T-helper 1 cell treated with Interleukin-12 subunit alpha and Interleukin-12 subunit beta and Interleukin-4 antibody, amounts not matched to agents 30 μg/mL and 1 μg/mL, for 36 hours (primary cell): ENCODE measurements at regions not wholly inside any gene's neighbourhood (a gene's known extent, or its start where the extent isn't known, plus 50 kb on each side); places are given as distances from the start of the nearest gene placed in this dataset.
A peak's percentile ranks its signal among the peaks of the same experiment; 100 is the strongest.

Experiments
- H3K27ac Mint-ChIP-seq: one replicate; pipeline ENCODE4 v1.8.0; 2021; ENCODE audit warnings: mild to moderate bottlenecking, mixed read lengths
- H3K27me3 Mint-ChIP-seq: one replicate; pipeline ENCODE4 v1.8.0; 2021; ENCODE audit warnings: low read depth, mixed read lengths
- H3K36me3 Mint-ChIP-seq: one replicate; pipeline ENCODE4 v1.8.0; 2021; ENCODE audit warnings: low read depth, mixed read lengths
- H3K4me1 Mint-ChIP-seq: one replicate; pipeline ENCODE4 v1.8.0; 2021; ENCODE audit warnings: low read depth, mixed read lengths
- H3K4me3 Mint-ChIP-seq: one replicate; pipeline ENCODE4 v1.8.0; 2021; ENCODE audit warnings: mild to moderate bottlenecking, moderate library complexity, mixed read lengths
- H3K9me3 Mint-ChIP-seq: one replicate; pipeline ENCODE4 v1.8.0; 2021; ENCODE audit warnings: mixed read lengths

GRCh38 chr12:67826148-67826547, 163.1 kb upstream of the IFNG-AS1 start:
- peaks cover 2% of the 10 kb centered on the region for H3K36me3 Mint-ChIP-seq
- H3K27ac Mint-ChIP-seq, result no peak overlapping the region
- H3K9me3 Mint-ChIP-seq, result peaks cover 5% of the 10 kb centered on the region
- H3K4me3 Mint-ChIP-seq, result no peak overlapping the region
- no peaks in the 10 kb centered on the region for H3K27me3 Mint-ChIP-seq
- H3K4me1 Mint-ChIP-seq, result peaks cover 7% of the 10 kb centered on the region

DNA sequence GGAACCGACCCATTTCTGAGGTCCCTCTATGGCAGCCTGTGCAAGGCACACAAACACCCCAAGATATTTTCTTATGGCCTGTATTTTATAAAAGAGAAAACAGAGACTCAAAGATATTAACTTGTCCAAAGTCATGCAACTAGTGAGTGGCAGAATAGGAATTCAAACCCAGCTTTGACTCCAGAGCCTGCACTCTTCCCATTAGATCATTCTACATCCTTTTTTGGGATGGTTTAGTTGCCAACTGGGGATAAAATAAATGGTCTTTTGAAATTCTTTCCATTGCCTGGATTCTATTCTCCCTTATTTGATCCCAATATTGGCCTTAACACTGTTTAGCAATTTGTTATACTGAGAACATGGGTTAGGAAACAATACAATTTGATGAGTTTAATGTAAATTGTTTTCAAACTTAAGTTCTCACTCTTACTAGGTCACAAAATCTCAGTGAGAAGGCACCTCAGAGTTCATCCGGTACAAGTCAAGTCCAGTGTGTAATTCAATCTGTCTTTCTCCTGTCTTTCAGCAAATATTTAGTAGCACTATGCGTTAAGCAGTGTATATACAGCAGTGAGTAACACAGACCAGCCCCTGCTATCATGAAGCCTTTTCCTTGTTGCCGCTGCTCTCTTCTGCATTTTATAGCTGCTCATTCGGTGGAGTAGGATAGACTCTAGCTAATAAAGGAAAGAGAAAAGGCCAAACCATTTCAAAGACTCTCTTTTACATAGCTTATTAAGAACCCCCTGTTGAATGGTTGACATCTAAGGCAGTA, 162.1 kb upstream of the IFNG-AS1 start:
- no peak overlapping the region for H3K4me3 Mint-ChIP-seq
- H3K27me3 Mint-ChIP-seq, result no peaks in the 10 kb centered on the region
- H3K27ac Mint-ChIP-seq, result no peak overlapping the region
- H3K36me3 Mint-ChIP-seq, result peaks cover 2% of the 10 kb centered on the region
- peaks cover 5% of the 10 kb centered on the region for H3K9me3 Mint-ChIP-seq
- H3K4me1 Mint-ChIP-seq, result peaks cover 7% of the 10 kb centered on the region

DNA sequence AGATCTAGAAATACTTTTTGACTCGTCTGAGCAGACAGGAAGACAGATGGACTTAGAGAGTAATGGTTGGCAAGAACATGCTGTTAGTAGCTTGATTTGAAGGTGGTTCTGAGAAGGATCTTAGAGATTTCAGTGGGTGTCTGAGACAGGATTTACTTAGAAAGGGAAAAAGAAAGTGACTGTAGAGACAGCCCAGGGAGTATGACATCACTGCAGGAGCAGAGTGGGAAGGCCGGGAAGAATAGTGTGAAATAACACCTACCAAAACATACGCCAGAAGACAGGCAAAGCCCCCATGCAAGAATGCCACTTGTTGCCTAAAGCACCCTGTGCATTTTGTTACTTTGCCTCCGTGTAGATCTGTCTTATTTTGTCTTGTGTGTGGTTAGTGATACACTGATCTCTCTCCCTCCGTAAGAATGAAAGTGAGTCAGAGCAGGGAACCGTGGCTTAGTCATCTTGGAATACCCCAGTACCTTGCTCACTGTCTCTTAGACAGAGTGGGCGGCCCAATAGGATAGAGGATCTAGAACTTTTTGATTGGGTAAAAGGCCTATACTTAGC, 161.3 kb upstream of the IFNG-AS1 start:
- Mint-ChIP-seq H3K27ac (peak overlapping the region; percentile 8), H3K36me3 (peaks cover 2% of the 10 kb centered on the region), H3K27me3 (no peaks in the 10 kb centered on the region), H3K4me1 (peaks cover 7% of the 10 kb centered on the region), H3K9me3 (peaks cover 5% of the 10 kb centered on the region), H3K4me3 (no peak overlapping the region)

GRCh38 chr12:67829896-67830295, 159.4 kb upstream of the IFNG-AS1 start:
- Mint-ChIP-seq H3K4me3 (no peak overlapping the region), H3K4me1 (peaks cover 7% of the 10 kb centered on the region), H3K36me3 (peaks cover 2% of the 10 kb centered on the region), H3K27ac (no peak overlapping the region), H3K27me3 (no peaks in the 10 kb centered on the region), H3K9me3 (peaks cover 5% of the 10 kb centered on the region)

DNA sequence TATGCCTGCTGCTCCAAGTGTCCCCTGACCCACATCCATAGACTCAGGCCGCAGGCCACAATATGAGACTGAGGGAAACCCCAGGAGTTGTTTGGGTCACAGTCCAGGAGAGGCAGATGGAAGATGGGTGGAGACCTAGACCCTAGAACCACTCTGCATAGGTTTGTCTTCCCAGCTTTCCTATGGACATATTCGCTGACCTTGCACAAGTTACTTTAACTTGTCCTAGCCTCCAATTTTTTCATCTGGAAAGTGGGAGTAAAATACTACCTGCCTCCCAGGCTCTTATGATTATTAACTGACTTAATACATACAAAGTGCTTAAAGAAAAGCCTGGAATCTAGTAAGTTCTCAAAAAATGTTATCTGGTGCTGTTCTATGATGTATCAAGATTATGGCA, 157.1 kb upstream of the IFNG-AS1 start:
- Mint-ChIP-seq H3K9me3 (peaks cover 5% of the 10 kb centered on the region), H3K27ac (no peak overlapping the region), H3K27me3 (no peaks in the 10 kb centered on the region), H3K4me3 (no peak overlapping the region), H3K36me3 (peaks cover 2% of the 10 kb centered on the region), H3K4me1 (peaks cover 7% of the 10 kb centered on the region)

DNA sequence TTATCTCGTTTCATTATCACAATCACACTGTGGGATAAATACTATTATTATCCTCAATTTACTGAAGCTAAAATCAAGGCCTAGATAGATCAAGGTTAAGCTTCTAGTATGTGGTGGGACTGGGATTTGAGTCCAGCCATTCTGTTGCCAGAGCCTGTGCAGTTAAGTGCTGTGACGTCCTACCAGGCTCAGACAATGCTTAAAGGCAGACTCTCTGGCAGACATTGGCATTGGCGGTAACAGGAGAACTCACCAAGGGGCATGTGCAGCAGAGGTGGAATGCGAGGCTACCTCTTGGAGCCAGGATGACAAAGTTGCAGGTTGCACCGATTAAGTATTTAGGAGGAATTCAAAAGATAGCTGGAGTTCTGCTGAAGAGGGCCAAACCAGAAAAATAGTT, 155.6 kb upstream of the IFNG-AS1 start:
- Mint-ChIP-seq H3K4me1 (peaks cover under 1% of the 10 kb centered on the region), H3K4me3 (no peak overlapping the region), H3K9me3 (peaks cover 8% of the 10 kb centered on the region), H3K27me3 (no peaks in the 10 kb centered on the region), H3K27ac (no peak overlapping the region), H3K36me3 (no peaks in the 10 kb centered on the region)

DNA sequence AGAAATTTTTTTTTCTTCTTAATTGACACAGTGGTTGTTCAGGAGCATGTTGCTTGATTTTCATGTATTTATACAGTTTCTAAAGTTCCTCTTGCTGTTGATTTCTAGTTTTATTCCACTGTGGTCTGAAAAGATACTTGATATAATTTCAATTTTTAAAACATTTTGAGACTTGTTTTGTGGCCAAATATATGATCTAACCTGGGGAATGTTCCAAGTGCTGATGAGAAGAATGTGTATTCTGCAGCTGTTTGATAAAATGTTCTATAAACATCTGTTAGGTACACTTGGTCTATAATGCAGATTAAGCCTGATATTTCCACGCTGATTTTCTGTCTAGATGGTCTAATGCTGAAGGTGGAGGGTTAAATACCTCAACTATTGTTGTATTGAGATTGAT, 151.4 kb upstream of the IFNG-AS1 start:
- Mint-ChIP-seq H3K4me1 (no peaks in the 10 kb centered on the region), H3K4me3 (no peak overlapping the region), H3K27ac (no peak overlapping the region), H3K9me3 (peaks cover 21% of the 10 kb centered on the region), H3K36me3 (peaks cover 10% of the 10 kb centered on the region), H3K27me3 (peaks cover 5% of the 10 kb centered on the region)

DNA sequence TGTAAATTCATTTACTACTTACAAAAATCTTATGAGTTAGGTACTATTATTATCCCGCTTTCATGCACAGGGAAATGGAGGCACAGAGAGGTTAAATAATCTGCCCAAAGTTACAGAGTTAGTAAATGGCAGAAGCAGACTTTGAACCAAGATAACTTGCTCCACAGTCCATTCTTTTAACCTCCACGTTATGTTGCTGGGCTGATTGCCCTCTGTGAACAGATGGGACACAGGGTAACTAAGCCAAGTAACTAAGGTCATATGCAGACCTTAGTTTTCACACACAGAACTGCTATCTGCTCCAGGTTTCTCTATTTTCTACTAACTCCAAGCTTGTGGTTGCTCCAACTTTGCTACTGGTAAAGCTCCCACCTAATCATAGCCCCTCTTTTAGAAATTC, 147.1 kb upstream of the IFNG-AS1 start:
- H3K27ac Mint-ChIP-seq, result no peak overlapping the region
- no peaks in the 10 kb centered on the region for H3K4me1 Mint-ChIP-seq
- H3K36me3 Mint-ChIP-seq, result peaks cover 10% of the 10 kb centered on the region
- peaks cover 5% of the 10 kb centered on the region for H3K27me3 Mint-ChIP-seq
- H3K9me3 Mint-ChIP-seq, result peaks cover 21% of the 10 kb centered on the region
- no peak overlapping the region for H3K4me3 Mint-ChIP-seq

DNA sequence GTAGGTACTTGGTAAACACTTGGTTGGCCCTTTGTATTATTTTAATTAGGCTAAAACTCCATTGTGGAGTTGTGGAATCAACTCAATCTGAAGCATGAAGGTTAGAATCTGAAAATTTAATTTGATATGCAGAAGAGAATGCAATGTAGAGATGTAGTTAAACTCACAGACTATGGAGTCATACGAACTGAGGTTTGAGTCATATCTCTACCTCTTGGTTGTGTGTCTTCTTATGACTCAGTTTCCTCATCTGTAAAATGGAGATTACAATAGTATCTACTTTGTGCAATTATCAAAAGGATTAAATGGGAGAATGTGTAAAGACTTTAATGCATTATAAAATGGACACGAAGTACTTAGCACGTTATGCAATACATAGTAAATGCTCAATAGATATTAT, 146.0 kb upstream of the IFNG-AS1 start:
- H3K4me1 Mint-ChIP-seq, result no peaks in the 10 kb centered on the region
- peaks cover 17% of the 10 kb centered on the region for H3K9me3 Mint-ChIP-seq
- peaks cover 10% of the 10 kb centered on the region for H3K36me3 Mint-ChIP-seq
- H3K27ac Mint-ChIP-seq, result no peak overlapping the region
- H3K4me3 Mint-ChIP-seq, result no peak overlapping the region
- H3K27me3 Mint-ChIP-seq, result peaks cover 5% of the 10 kb centered on the region

GRCh38 chr12:67852701-67853100, 136.5 kb upstream of the IFNG-AS1 start:
- Mint-ChIP-seq H3K27me3 (peaks cover 9% of the 10 kb centered on the region), H3K4me1 (no peaks in the 10 kb centered on the region), H3K9me3 (peaks cover 3% of the 10 kb centered on the region), H3K27ac (no peak overlapping the region), H3K4me3 (no peak overlapping the region), H3K36me3 (peaks cover 2% of the 10 kb centered on the region)

DNA sequence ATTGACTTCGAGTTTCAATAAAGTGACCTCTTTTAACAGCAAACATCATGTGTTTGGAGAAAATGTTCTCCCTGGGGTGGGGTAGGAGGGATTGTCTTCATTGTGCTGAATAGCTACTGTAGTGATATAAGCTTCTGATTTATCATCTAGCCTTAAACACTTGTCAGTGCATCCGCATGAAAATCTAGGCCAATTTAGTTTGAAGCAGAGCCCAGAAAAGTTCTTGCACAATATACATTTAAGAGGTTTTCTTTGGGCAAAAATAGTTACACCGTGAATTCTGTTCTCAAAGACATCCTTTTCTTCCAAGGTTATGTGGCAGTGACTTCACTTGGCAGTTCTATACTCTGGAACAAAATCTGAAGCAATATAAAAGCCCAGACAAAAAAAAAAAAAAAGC, 136.0 kb upstream of the IFNG-AS1 start:
- Mint-ChIP-seq H3K27ac (no peak overlapping the region), H3K36me3 (peaks cover 2% of the 10 kb centered on the region), H3K9me3 (peaks cover 3% of the 10 kb centered on the region), H3K27me3 (peaks cover 9% of the 10 kb centered on the region), H3K4me1 (no peaks in the 10 kb centered on the region), H3K4me3 (no peak overlapping the region)

DNA sequence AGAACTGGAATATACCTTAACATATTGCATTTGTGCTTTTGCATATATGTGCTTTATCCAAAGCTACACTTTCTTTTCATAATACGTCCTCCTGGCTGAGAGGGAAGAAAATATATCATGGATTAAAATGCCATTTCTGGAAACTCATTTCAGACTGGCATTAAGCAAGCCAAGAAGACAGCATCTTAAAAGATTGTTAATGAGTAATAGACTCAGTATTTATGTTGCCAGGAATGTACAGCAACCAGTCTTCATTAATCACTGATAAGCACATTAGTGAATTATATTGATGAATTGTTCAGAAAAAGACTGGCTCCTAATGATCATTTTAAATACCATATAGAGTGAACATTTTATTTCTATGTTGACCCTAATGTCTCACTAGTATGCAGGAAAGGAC, 134.9 kb upstream of the IFNG-AS1 start:
- H3K9me3 Mint-ChIP-seq, result peaks cover 3% of the 10 kb centered on the region
- no peaks in the 10 kb centered on the region for H3K4me1 Mint-ChIP-seq
- peaks cover 2% of the 10 kb centered on the region for H3K36me3 Mint-ChIP-seq
- H3K4me3 Mint-ChIP-seq, result no peak overlapping the region
- H3K27ac Mint-ChIP-seq, result no peak overlapping the region
- H3K27me3 Mint-ChIP-seq, result peaks cover 9% of the 10 kb centered on the region

- Mint-ChIP-seq H3K36me3 (peaks cover 2% of the 10 kb centered on the region), H3K4me1 (no peaks in the 10 kb centered on the region), H3K4me3 (no peak overlapping the region), H3K9me3 (peaks cover 3% of the 10 kb centered on the region), H3K27me3 (peaks cover 9% of the 10 kb centered on the region), H3K27ac (no peak overlapping the region)
Measured at GRCh38 chr12:67855103-67855502, 134.1 kb upstream of the IFNG-AS1 start.

- no peak overlapping the region for H3K4me3 Mint-ChIP-seq
- H3K4me1 Mint-ChIP-seq, result no peaks in the 10 kb centered on the region
- H3K27ac Mint-ChIP-seq, result no peak overlapping the region
- no peaks in the 10 kb centered on the region for H3K36me3 Mint-ChIP-seq
- H3K9me3 Mint-ChIP-seq, result peaks cover 10% of the 10 kb centered on the region
- H3K27me3 Mint-ChIP-seq, result no peaks in the 10 kb centered on the region
Measured at GRCh38 chr12:67871231-67871630, 118.0 kb upstream of the IFNG-AS1 start.

- Mint-ChIP-seq H3K4me1 (no peaks in the 10 kb centered on the region), H3K4me3 (no peak overlapping the region), H3K9me3 (peaks cover 6% of the 10 kb centered on the region), H3K27me3 (no peaks in the 10 kb centered on the region), H3K36me3 (no peaks in the 10 kb centered on the region), H3K27ac (no peak overlapping the region)
Measured at GRCh38 chr12:67873355-67873754, 115.9 kb upstream of the IFNG-AS1 start.
